Glutamatergic neuron (in vitro differentiated cells): ENCODE measurements at regions not wholly inside any gene's neighbourhood (a gene's known extent, or its start where the extent isn't known, plus 50 kb on each side); places are given as distances from the start of the nearest gene placed in this dataset.

Source experiments
- DNase-seq: peaks from one replicate; pipeline ENCODE4 v3.0.0; 2022
- H3K27ac Mint-ChIP-seq: one replicate; pipeline ENCODE4 v1.8.0; 2020; ENCODE audit warnings: mild to moderate bottlenecking, mixed read lengths, inconsistent platforms; ENCODE audit not compliant: unreplicated experiment
- H3K27me3 Mint-ChIP-seq: one replicate; pipeline ENCODE4 v1.8.0; 2020; ENCODE audit warnings: mild to moderate bottlenecking, moderate library complexity, mixed read lengths, inconsistent platforms; ENCODE audit not compliant: unreplicated experiment
- H3K36me3 Mint-ChIP-seq: one replicate; pipeline ENCODE4 v1.8.0; 2020; ENCODE audit warnings: mild to moderate bottlenecking, mixed read lengths, inconsistent platforms; ENCODE audit not compliant: unreplicated experiment
- H3K4me1 Mint-ChIP-seq: one replicate; pipeline ENCODE4 v1.8.0; 2020; ENCODE audit warnings: mild to moderate bottlenecking, low read depth, mixed read lengths, inconsistent platforms; ENCODE audit not compliant: unreplicated experiment
- H3K4me3 Mint-ChIP-seq: one replicate; pipeline ENCODE4 v1.8.0; 2020; ENCODE audit warnings: mild to moderate bottlenecking, mixed read lengths, inconsistent platforms; ENCODE audit not compliant: unreplicated experiment
- H3K9me3 Mint-ChIP-seq: one replicate; pipeline ENCODE4 v1.8.0; 2020; ENCODE audit warnings: mild to moderate bottlenecking, moderate library complexity, mixed read lengths, inconsistent platforms; ENCODE audit not compliant: unreplicated experiment
- TF ChIP-seq, protein P1 (sequence below): fragments of 200-600 bp; sonication (generic); IDR thresholded peaks from one replicate; pipeline ENCODE4 v1.5.0; 2021; ENCODE audit not compliant: partially characterized antibody, unreplicated experiment

DNA sequence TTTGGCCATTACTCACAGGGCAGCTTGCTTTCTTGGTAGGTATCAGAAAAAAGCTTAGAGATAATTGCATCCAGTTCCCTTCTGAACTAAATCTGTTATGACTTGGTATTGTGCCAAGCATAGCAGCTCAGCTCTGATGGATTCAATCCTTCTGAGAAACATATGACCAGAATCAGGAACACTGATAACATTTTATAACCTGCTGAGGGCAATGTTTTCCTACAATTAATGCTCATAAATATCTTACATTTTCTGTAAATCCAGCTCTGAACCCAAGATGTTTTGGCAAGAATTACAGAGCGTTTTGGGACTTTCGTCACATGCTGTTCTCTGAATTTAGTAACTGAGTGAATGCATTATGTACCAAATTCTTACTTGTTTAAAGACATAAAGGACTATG is 167.8 kb downstream of the KIF20B start:
- Mint-ChIP-seq H3K9me3 (no peaks in the 10 kb centered on the region), H3K27ac (no peak overlapping the region), H3K27me3 (no peaks in the 10 kb centered on the region), H3K36me3 (no peaks in the 10 kb centered on the region), H3K4me1 (no peaks in the 10 kb centered on the region), H3K4me3 (no peak overlapping the region)
- no peak for DNase-seq
- TF ChIP-seq, protein P1, sequence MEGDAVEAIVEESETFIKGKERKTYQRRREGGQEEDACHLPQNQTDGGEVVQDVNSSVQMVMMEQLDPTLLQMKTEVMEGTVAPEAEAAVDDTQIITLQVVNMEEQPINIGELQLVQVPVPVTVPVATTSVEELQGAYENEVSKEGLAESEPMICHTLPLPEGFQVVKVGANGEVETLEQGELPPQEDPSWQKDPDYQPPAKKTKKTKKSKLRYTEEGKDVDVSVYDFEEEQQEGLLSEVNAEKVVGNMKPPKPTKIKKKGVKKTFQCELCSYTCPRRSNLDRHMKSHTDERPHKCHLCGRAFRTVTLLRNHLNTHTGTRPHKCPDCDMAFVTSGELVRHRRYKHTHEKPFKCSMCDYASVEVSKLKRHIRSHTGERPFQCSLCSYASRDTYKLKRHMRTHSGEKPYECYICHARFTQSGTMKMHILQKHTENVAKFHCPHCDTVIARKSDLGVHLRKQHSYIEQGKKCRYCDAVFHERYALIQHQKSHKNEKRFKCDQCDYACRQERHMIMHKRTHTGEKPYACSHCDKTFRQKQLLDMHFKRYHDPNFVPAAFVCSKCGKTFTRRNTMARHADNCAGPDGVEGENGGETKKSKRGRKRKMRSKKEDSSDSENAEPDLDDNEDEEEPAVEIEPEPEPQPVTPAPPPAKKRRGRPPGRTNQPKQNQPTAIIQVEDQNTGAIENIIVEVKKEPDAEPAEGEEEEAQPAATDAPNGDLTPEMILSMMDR: no peak

DNA sequence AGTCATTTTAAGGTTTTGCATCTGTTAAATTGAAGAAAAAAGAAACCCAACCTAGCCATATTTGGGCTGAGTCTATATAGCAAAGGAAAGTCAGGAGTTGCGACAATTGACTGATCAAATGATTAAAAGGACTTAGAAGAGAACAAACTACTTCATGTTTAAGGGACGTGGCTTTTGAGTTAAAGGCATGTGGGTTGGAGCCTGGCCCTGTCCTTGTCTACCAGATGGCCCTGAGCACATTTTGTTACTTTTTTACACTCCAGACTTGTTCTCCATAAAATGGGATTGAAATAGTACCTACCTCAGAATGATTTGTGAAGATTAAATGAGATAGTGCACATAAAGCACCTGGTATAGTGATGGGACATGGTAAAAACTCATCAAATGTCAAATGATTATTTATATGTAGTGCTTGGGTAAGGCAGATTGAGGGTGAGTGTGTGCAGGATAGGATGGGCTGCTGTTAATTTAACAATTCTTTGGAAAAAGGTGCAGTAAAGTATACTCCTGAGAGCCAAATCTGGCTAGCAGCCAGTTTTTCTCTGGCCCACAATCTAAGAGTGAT is 168.3 kb downstream of the KIF20B start:
- Mint-ChIP-seq H3K36me3 (no peaks in the 10 kb centered on the region), H3K9me3 (no peaks in the 10 kb centered on the region), H3K4me1 (no peaks in the 10 kb centered on the region), H3K27ac (no peak overlapping the region), H3K27me3 (no peaks in the 10 kb centered on the region), H3K4me3 (no peak overlapping the region)
- no peak for DNase-seq
- TF ChIP-seq, protein P1: no peak

DNA sequence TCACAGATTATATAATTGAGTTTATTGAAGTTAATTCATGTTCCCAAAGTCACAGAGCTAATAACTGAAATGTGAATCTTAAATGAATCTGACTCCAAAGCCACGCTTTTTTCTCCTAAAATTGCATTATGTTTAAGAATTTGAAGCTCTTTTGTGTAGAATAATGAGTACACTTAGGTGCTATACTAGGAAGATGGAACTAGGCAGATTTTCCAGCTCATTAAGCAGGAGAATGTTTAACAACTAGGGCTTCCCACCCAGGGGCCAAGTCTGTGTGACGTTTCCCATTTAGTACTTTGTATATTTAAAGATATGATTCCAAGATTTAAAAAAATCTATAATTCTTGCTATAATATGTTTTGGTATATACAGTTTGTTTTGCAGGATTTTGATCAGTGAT is 169.5 kb downstream of the KIF20B start:
- TF ChIP-seq, protein P1: no peak
- no peak for DNase-seq
- H3K36me3 Mint-ChIP-seq: peaks cover 4% of the 10 kb centered on the region
- H3K4me3 Mint-ChIP-seq: no peak overlapping the region
- H3K4me1 Mint-ChIP-seq: no peaks in the 10 kb centered on the region
- no peaks in the 10 kb centered on the region for H3K27me3 Mint-ChIP-seq
- H3K9me3 Mint-ChIP-seq: no peaks in the 10 kb centered on the region
- no peak overlapping the region for H3K27ac Mint-ChIP-seq

DNA sequence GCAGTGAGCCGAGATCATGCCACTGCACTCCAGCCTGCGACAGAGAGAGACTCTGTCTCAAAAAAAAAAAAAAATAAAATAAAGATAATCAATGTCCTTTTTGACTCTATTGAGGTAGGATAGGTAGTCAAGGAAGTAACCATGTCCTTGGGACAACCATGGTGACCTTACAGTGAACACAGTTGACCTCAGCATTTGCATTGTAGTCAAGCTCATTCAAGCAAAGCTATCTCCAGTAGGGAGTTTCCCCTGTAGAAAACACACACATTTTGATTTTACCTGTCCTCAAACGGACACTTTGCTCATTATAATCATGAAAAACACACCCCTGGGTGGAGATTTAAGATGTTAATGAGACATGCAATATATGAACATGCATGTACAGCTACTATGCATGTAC is 171.7 kb downstream of the KIF20B start:
- H3K27me3 Mint-ChIP-seq: no peaks in the 10 kb centered on the region
- TF ChIP-seq, protein P1: no peak
- no peak for DNase-seq
- peaks cover 4% of the 10 kb centered on the region for H3K36me3 Mint-ChIP-seq
- no peak overlapping the region for H3K4me3 Mint-ChIP-seq
- no peaks in the 10 kb centered on the region for H3K4me1 Mint-ChIP-seq
- H3K9me3 Mint-ChIP-seq: no peaks in the 10 kb centered on the region
- H3K27ac Mint-ChIP-seq: no peak overlapping the region

DNA sequence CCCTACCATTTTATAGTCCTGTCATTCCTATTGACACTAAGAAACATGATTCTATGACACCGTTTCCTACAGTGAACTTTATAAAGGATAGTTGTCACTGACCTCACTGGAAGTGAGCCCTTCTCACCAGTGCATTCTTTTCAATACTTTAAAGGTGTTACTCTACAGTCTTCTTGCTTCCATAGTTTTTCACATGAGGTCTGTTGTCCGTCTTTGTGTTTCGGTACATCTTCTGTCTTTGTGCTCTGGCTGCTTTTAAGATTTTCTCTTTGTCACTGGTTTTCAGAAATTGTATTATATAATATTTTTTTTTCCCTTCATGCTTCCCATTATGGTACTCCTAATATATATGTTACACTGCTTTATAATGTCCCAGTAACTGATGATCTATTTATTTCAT is 174.2 kb downstream of the KIF20B start:
- peaks cover 4% of the 10 kb centered on the region for H3K36me3 Mint-ChIP-seq

More for the DNA sequence above, 174.2 kb downstream of the KIF20B start:
- Mint-ChIP-seq H3K4me1 (no peaks in the 10 kb centered on the region), H3K27ac (no peak overlapping the region), H3K9me3 (no peaks in the 10 kb centered on the region), H3K27me3 (no peaks in the 10 kb centered on the region), H3K4me3 (no peak overlapping the region)
- TF ChIP-seq, protein P1: no peak
- no peak for DNase-seq
